Smooth muscle cell of the brain vasculature (primary cell): ENCODE measurements at regions not wholly inside any gene's neighbourhood (a gene's known extent, or its start where the extent isn't known, plus 50 kb on each side); places are given as distances from the start of the nearest gene placed in this dataset.
"Not testable (repeated sequence)": the region's sequence is repeated elsewhere in the genome, so short reads cannot be mapped to it uniquely, and the experiment has no call there.

Experiments
- DNase-seq: peaks from one replicate; pipeline ENCODE4 v3.0.0-alpha.2; 2012; ENCODE audit warnings: low read depth, low spot score

GRCh38 chr2:216956820-216957493, 97.1 kb upstream of the TNP1 start:
- peak; percentile 41 for DNase-seq

GRCh38 chr2:216951171-216951570, 91.3 kb upstream of the TNP1 start:
- DNase-seq, result no peak

- no peak for DNase-seq
Observed at GRCh38 chr2:216950547-216950946, 90.7 kb upstream of the TNP1 start.

DNA sequence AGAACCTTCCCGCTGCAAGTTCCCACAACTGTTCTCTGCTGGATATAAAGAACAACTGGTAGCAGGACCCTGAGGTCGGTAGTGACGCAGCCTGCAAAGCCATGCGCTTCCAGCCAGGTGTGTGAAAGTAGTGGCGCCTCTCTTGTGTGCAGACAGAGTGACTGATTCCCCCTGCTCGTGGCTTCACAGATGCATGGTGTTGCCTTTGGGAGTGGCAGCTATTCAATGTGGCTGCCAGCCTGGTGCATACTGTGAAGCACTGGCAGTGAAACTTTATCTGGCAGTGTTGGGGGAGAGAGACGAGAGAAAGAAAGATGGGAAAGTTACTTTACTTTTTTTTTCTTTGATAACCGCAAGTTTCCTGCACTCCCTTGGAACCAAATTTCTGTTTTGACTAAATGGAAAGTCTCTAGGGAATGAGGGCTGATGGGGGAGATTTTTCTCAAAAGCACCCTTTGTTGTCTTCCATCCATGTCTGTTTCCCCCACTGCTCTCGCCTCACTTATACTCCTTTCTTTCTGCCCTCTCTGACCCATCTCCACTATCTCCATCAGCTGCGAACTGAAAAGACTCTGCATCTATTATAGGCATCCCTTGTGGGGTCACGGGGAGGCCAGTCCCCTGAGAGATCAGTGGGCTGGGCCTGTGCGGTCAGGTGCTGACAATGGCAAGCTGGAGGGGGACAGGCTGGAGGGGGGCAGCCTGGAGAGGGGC, 90.0 kb upstream of the TNP1 start:
- no peak for DNase-seq

DNA sequence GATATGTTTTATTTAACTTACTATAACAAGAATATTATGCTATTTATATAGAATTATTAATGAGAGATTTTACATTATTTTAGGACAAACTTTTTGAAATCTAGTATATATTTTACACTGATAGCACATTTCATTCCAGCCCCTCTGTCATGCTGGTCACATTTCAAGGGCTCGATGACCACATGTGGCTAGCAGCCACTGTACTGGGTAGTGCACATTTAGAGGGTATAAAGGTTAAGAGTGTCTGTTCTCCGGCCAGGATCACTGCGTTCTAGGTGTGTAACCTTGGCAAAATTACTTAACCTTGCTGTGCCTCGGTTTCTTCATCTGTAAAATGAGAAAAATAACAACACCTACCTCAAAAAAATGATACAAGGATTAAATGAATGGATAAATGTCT, 87.2 kb upstream of the TNP1 start:
- no peak for DNase-seq

DNA sequence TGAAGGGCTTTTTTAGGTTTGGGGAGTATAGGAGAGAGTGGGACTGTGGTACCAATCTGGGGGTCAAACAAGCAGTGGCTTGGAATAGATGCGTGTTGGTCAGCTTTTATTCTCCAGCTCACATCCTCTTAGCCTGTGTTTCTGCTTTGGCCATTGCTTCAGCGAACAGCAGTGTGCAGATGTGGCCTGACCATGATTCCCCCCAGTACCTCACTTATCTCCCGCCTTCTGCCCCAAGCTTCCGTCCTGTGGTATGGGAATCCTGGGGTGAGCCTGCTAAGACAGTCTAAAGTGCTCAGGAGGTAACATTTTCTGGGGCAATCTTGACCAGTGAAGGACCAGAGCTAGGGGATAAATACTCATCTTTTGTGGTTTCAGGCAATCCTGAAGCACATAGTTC, 84.9 kb upstream of the TNP1 start:
- no peak for DNase-seq

- no peak for DNase-seq
Observed at GRCh38 chr2:216943109-216943508, 83.2 kb upstream of the TNP1 start.

DNA sequence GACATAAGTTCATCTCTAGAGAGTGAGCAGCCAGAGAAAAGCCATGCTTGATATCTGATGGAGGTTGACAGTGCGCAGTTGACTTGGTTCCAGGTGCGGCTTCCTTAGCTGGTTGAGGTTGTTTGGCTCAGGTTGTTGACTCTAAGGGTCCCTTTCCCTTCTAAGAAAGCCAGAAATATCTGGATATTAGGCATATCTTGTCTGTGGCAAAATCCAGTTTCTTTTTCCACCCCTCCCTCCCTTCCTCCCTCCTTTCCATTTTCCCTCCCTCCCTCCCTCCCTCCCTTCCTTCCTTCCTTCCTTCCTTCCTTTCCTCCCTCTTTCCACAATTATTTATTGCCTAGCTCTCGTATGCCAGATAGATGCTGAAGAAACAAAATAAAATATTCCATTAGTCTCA, 82.6 kb upstream of the TNP1 start:
- no peak for DNase-seq

DNA sequence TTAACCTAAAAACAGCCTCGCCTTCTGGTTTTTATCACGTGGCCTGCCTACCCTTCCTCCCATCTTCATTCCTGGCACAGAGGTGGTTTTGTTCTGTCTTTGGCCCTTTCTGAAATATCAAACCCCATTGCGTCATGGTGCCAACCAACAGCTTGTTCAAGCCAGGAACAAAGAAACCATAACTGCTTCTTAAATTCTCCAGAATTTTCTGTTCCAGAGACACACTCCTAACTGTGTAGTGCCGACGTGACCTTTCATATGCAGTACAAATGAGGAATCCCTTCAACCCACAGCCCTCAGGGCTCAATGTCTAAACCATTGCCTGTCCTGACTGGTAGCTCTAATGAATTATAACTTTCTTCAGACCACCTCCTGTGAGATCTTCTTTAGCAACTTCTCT, 82.2 kb upstream of the TNP1 start:
- no peak for DNase-seq

- DNase-seq, result no peak
Observed at GRCh38 chr2:216936954-216937357, 77.1 kb upstream of the TNP1 start.

- DNase-seq, result no peak
Observed at GRCh38 chr2:216934623-216935022, 74.8 kb upstream of the TNP1 start.

- no peak for DNase-seq
Observed at GRCh38 chr2:216934151-216934550, 74.3 kb upstream of the TNP1 start.

DNA sequence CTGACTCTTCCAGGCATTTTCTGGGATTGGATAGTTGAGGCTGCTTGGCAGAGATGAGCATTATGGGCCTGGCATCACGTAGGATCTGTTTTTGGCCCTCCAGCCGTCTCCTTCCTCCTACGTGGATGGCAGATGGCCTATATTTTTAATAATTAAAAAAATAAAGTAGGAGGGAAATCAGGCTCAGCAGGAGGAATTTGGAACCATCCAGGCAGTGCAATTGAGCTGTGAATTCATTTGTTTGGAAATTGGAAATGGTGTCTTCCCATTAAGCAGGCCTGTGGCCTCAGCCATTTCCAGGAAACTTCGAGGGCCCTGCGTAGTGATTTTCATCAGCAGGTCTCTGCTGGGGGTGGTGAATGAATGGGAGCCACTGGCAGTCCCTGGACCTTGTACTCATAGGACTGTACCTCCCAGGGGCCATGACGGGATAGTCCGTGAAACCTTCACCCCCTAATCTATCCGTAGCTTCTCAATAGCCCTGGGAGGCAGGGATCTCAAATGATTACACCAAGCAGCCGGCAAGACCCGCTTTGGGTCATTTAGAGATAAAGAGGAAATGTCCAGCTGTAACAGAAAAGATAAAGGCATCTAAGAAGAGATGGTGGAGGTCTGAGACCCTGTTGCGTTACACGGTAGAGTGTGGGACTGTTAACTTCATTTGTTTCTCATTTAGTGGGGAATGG, 73.1 kb upstream of the TNP1 start:
- no peak for DNase-seq

- DNase-seq, result no peak
Observed at GRCh38 chr2:216932113-216932862, 72.4 kb upstream of the TNP1 start.

DNA sequence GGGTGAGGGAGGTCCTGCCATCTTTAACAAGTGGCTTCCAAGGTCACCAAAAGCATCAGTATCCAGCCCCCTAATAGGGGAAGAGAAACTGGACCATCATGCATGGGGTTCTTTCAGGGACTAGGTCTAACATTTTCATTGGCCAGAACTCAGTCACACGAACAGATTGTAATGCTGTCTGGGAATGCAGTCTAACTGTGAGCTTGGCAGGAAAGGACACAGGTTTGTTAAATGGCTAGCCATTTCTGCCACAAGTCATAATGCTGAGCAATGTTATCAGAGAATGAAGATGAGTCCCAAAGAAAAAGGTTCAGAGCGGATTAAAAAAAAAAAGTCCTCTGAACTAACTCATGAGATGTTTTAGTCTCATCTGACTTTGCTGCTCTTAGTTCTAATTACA, 70.9 kb upstream of the TNP1 start:
- DNase-seq, result no peak

DNA sequence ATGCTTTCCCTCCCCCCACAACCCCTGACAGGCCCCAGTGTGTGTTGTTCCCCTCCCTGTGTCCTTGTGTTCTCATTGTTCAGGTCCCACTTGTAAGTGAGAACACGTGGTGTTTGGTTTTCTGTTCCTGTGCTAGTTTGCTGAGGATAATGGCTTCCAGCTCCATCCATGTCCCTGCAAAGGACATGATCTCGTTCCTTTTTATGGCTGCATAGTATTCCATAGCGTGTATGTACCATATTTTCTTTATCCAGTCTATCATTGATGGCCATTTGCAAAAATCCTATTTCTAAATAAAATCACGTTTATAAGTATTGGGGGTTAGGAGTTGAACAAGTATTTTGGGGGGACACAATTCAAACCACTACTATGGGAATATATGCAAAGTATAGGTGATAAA, 69.5 kb upstream of the TNP1 start:
- not testable (repeated sequence) for DNase-seq

DNA sequence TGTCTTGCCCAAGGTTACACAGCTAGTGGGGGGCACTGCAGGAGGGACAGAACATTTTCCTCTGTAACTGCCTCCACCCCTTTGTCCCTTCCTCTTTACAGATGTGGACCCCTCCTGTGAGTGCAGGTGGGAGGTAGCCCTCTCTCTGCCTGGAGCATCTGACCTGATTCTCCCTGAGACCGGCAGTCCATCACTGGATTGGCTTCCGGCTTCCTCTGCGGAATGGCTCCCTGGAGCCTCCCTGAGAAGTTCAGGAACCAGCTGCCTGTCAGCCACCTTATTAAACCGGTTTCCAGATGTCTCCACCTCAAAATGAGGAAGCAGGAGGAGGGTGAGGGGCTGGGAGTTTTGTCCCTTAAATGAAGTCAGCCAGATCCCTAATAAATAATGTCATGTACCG, 67.3 kb upstream of the TNP1 start:
- DNase-seq, result no peak

GRCh38 chr2:216925636-216926366, 65.9 kb upstream of the TNP1 start:
- DNase-seq, result no peak

DNA sequence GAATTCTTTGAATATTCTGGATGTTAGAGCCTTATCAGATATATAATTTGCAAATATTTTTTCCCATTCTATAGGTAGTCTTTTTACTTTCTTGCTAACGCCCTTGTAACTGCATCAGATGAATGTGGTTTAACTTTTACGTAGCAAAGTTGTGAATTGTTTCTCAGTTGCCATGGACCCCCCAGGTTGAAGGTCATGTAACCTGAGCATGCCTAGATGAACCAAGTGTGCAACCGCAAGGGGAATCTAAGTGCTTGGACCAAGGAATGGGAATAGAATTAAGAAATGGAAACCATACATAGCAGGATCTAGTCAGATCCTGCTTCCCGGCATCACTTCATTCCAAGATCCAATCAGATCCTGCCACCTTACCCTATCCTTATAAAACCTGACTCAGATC, 65.1 kb upstream of the TNP1 start:
- DNase-seq, result no peak

DNA sequence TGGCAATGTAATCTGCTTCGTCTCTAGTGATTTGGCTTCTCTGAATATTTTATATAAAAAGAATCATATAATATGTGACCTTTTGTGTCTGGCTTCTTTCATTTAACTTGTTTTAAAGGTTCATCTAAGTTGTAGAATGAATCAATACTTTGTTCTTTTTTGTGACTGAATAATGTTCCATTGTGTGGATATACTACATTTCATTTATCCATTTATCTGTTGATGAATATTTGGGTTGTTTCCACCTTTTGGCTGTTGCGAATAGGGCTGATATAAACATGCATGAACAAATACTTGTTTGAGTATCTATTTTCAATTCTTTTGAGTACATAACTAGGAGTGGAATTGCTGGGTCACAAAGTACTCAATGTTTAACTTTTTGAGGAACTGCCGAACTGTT, 63.8 kb upstream of the TNP1 start:
- no peak for DNase-seq

DNA sequence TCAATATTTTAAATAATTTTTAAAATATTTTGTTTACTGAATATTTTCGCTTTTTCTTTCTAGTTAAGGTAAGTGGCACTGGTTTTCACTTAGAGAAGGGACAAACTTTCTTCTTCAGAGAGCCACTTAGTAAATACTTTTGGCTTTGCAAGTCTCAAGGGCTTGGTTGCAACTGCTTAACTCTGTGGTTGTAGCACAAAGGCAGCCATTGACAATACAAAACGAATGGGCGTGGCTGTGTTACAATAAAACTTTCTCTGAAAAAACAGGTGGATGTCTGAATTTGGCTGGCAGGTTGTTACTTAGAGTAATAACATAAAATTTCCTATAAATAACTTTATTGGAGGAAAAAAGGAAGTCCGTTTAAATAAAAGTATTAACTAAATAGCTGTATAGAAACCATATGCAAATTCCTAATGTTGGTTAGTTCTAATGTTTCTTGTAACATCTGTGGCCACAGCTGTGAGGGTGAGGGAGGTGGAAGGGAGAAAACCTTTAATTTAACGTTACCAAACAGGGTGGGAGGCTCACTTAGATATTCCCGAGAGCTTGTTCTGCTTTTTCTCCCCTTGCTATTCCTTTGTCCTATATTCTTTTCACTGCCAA, 62.4 kb upstream of the TNP1 start:
- no peak for DNase-seq
